C4-2B (cell line): ENCODE measurements at regions not wholly inside any gene's neighbourhood (a gene's known extent, or its start where the extent isn't known, plus 50 kb on each side); places are given as distances from the start of the nearest gene placed in this dataset.

Experiments
- CTCF ChIP-seq: fragments of 450-650 bp; conservative IDR thresholded peaks from 2 replicates; pipeline ENCODE4 v1.5.1; 2017; ENCODE audit warnings: mild to moderate bottlenecking
- ZFX ChIP-seq: fragments of 450-650 bp; IDR thresholded peaks from 2 replicates; pipeline ENCODE4 v1.6.1; 2017

- no peak for TF ChIP-seq CTCF
- no peak for TF ChIP-seq ZFX
Measured at GRCh38 chr22:48885919-48886305, 941.8 kb downstream of the BRD1 start.
